Ovary (tissue), 3 donors: ENCODE measurements at regions not wholly inside any gene's neighbourhood (a gene's known extent, or its start where the extent isn't known, plus 50 kb on each side); places are given as distances from the start of the nearest gene placed in this dataset.

Source experiments
- CTCF ChIP-seq, 3 donors: fragments of 450-650 bp in 2 of 3; fragments of 200-600 bp in 1 of 3; IDR thresholded peaks; one replicate each; pipeline versions ENCODE4 v1.5.1 to v1.8.0; 2016 to 2022; ENCODE audit warnings: antibody characterized with exemption in 3 of 3, mild to moderate bottlenecking in 1 of 3
- EP300 ChIP-seq: sonication (generic); formaldehyde crosslinking; IDR thresholded peaks from one replicate; pipeline ENCODE4 v1.6.1; 2017; ENCODE audit warnings: antibody characterized with exemption
- donor health status: DM: no; HTN: no; CAD: no.

GRCh38 chr6:115441651-115442050 is 619.0 kb downstream of the FRK start:
- TF ChIP-seq EP300 (no peak), CTCF (IDR thresholded peaks at IDR 0.05) (no peak)
